ENCODE measurements at regions not wholly inside any gene's neighbourhood (a gene's known extent, or its start where the extent isn't known, plus 50 kb on each side); places are given as distances from the start of the nearest gene placed in this dataset.

- no peak for DNase-seq
- Histone ChIP-seq H3K27ac (ENCODE audit: low read depth in 1 of 2, low read length in 2 of 2) (no peak overlapping the region), H3K9ac (ENCODE audit: insufficient read depth, low read length, poor library complexity, severe bottlenecking) (no peak overlapping the region), H3K4me3 (replicated peaks in 1 of 3; ENCODE audit: low read depth in 2 of 3, low read length in 3 of 3) (no peak overlapping the region), H2AFZ (ENCODE audit: insufficient read depth, low read depth, low read length, poor library complexity, severe bottlenecking) (no peak overlapping the region), H3K79me2 (ENCODE audit: insufficient read depth, low read length) (no peaks in the 10 kb centered on the region), H3K36me3 (replicated peaks in 1 of 2; ENCODE audit: control insufficient read depth in 1 of 2, insufficient read depth in 2 of 2, low read length in 2 of 2) (no peaks in the 10 kb centered on the region), H4K20me1 (ENCODE audit: insufficient read depth, low read length) (no peaks in the 10 kb centered on the region), H3K27me3 (ENCODE audit: control insufficient read depth in 2 of 2, insufficient read depth in 2 of 2, low read length in 2 of 2) (no peaks in the 10 kb centered on the region), H3K4me2 (replicated peaks; ENCODE audit: extremely low read depth, low read length, poor library complexity, severe bottlenecking) (no peak overlapping the region), H3K9me3 (replicated peaks in 1 of 2; ENCODE audit: control insufficient read depth in 1 of 2, insufficient read depth in 1 of 2, low read length in 2 of 2) (no peaks in the 10 kb centered on the region), H3K4me1 (ENCODE audit: control insufficient read depth in 1 of 2, insufficient read depth in 2 of 2, low read length in 2 of 2) (no peaks in the 10 kb centered on the region)
- peaks cover 0 to 4% (median 0%) of the 10 kb centered on the region in 3 donors for H3K27me3 Mint-ChIP-seq (ENCODE audit: low read depth in 3 of 3)
- no peak overlapping the region for H3K27ac Mint-ChIP-seq
- peaks cover 0 to 2% (median 0%) of the 10 kb centered on the region in 7 donors for H3K9me3 Mint-ChIP-seq
- no peaks in the 10 kb centered on the region for H3K4me1 Mint-ChIP-seq
- no peaks in the 10 kb centered on the region for H3K36me3 Mint-ChIP-seq
- WGBS (ENCODE audit: insufficient coverage) = 86% methylated on average over 1 of the region's 3 CpGs
- H3K4me3 Mint-ChIP-seq = no peak overlapping the region
- no peak for TF ChIP-seq CTCF (IDR thresholded peaks at IDR 0.05)
- intact Hi-C loops (cut with micrococcal nuclease) = no loop called here
Measured at GRCh38 chr5:63233911-63234310, 655.3 kb downstream of the LRRC70 start.

GRCh38 chr5:63233361-63233760 is 654.7 kb downstream of the LRRC70 start:
- Histone ChIP-seq H3K79me2 (ENCODE audit: insufficient read depth, low read length) (no peaks in the 10 kb centered on the region), H3K27ac (ENCODE audit: low read depth in 1 of 2, low read length in 2 of 2) (no peak overlapping the region), H3K4me1 (ENCODE audit: control insufficient read depth in 1 of 2, insufficient read depth in 2 of 2, low read length in 2 of 2) (no peaks in the 10 kb centered on the region), H3K4me3 (replicated peaks in 1 of 3; ENCODE audit: low read depth in 2 of 3, low read length in 3 of 3) (no peak overlapping the region), H3K9me3 (replicated peaks in 1 of 2; ENCODE audit: control insufficient read depth in 1 of 2, insufficient read depth in 1 of 2, low read length in 2 of 2) (no peaks in the 10 kb centered on the region), H4K20me1 (ENCODE audit: insufficient read depth, low read length) (no peaks in the 10 kb centered on the region), H3K9ac (ENCODE audit: insufficient read depth, low read length, poor library complexity, severe bottlenecking) (no peak overlapping the region), H2AFZ (ENCODE audit: insufficient read depth, low read depth, low read length, poor library complexity, severe bottlenecking) (no peak overlapping the region), H3K4me2 (replicated peaks; ENCODE audit: extremely low read depth, low read length, poor library complexity, severe bottlenecking) (no peak overlapping the region), H3K27me3 (ENCODE audit: control insufficient read depth in 2 of 2, insufficient read depth in 2 of 2, low read length in 2 of 2) (no peaks in the 10 kb centered on the region), H3K36me3 (replicated peaks in 1 of 2; ENCODE audit: control insufficient read depth in 1 of 2, insufficient read depth in 2 of 2, low read length in 2 of 2) (no peaks in the 10 kb centered on the region)
- H3K9me3 Mint-ChIP-seq = peaks cover 0 to 2% (median 0%) of the 10 kb centered on the region in 7 donors
- H3K4me3 Mint-ChIP-seq = no peak overlapping the region
- TF ChIP-seq CTCF (IDR thresholded peaks at IDR 0.05) = no peak
- DNase-seq = no peak
- no CpG with 5 or more reads among the region's 1 CpG for WGBS (ENCODE audit: insufficient coverage)
- H3K27me3 Mint-ChIP-seq (ENCODE audit: low read depth in 3 of 3) = peaks cover 0 to 4% (median 0%) of the 10 kb centered on the region in 3 donors
- H3K27ac Mint-ChIP-seq = no peak overlapping the region
- intact Hi-C loops (cut with micrococcal nuclease) = no loop called here
- H3K36me3 Mint-ChIP-seq = no peaks in the 10 kb centered on the region
- no peaks in the 10 kb centered on the region for H3K4me1 Mint-ChIP-seq

Measured in CD14-positive monocyte (primary cell).